ENCODE measurements at regions not wholly inside any gene's neighbourhood (a gene's known extent, or its start where the extent isn't known, plus 50 kb on each side); places are given as distances from the start of the nearest gene placed in this dataset.

DNA sequence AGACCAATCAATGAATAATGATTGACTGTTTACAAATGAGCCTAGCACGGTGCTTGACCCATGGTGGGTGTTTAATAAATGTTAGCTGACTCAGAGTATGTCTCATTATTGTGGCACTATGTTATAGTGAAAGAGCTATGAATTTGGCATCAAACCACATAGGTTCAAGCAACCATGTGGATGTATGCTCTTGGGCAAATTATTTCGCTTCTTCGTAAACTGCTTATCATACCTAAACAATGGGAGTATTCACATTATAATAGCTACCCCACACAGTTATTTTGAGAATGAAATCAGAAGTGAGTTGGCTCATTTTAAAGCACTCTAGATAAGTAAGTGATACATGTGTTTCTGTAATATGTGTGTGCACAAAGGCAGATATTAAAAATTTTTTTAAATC is 118.7 kb upstream of the HSD17B12 start:
- Histone ChIP-seq H3K9me2 (ENCODE audit: insufficient read depth, low read length) (no peaks in the 10 kb centered on the region), H3K9ac (ENCODE audit: low read length) (no peak overlapping the region), H2AFZ (ENCODE audit: low read depth, low read length) (no peak overlapping the region), H3K9me3 (ENCODE audit: low read length) (no peaks in the 10 kb centered on the region), H4K20me1 (ENCODE audit: insufficient read depth) (no peaks in the 10 kb centered on the region), H3F3A (ENCODE audit: insufficient read depth, low read length, poor library complexity, severe bottlenecking) (no peaks in the 10 kb centered on the region), H3K4me2 (ENCODE audit: low read length) (no peak overlapping the region), H3K27me3 (ENCODE audit: insufficient read depth, low read depth, low read length) (peaks cover 14% of the 10 kb centered on the region), H3K4me3 (ENCODE audit: low read length) (no peak overlapping the region), H3K79me2 (replicated peaks; ENCODE audit: insufficient read depth, low read length) (peaks cover 9% of the 10 kb centered on the region), H3K27ac (ENCODE audit: low read length) (no peak overlapping the region), H3K36me3 (ENCODE audit: insufficient read depth, low read length) (no peaks in the 10 kb centered on the region)
- TF ChIP-seq EZH2 (IDR thresholded peaks at IDR 0.05; ENCODE audit: borderline replicate concordance, insufficient read depth, low read length, poor library complexity, severe bottlenecking) (no peak), POLR2AphosphoS5 (IDR thresholded peaks at IDR 0.05) (no peak)

DNA sequence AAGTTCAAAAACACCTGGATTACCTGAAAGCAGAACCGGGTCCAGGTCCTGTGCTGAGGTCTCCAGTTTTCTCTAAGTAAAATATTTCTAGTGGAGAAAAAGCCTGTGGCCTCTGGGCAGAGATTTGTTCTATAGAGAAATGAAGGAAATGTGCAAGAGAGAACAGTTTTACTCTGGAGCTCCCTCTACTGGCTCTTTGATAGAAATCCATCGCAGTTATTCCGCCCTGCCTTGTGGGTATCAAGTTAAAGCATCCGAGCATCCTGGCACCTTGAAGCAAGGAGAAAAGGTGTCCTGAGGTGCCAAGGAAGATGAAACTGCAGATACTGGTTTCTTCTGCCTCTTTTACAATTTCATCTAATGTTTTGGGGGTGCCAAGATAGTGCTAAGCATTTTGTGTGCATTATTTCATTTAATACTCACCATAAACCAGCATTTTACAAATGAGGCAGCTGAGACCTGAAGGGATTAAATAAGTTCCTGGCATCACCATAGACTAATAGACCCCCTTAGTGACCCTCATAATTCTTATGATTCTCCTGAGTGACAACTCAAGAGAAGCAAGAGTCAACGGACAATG is 113.1 kb upstream of the HSD17B12 start:
- Histone ChIP-seq H3K4me2 (ENCODE audit: low read length) (no peak overlapping the region), H2AFZ (ENCODE audit: low read depth, low read length) (no peak overlapping the region), H3K79me2 (replicated peaks; ENCODE audit: insufficient read depth, low read length) (no peaks in the 10 kb centered on the region), H3K4me3 (ENCODE audit: low read length) (no peak overlapping the region), H3K9me2 (ENCODE audit: insufficient read depth, low read length) (no peaks in the 10 kb centered on the region), H4K20me1 (ENCODE audit: insufficient read depth) (no peaks in the 10 kb centered on the region), H3K27ac (ENCODE audit: low read length) (no peak overlapping the region), H3F3A (ENCODE audit: insufficient read depth, low read length, poor library complexity, severe bottlenecking) (no peaks in the 10 kb centered on the region), H3K9ac (ENCODE audit: low read length) (no peak overlapping the region), H3K36me3 (ENCODE audit: insufficient read depth, low read length) (no peaks in the 10 kb centered on the region), H3K27me3 (ENCODE audit: insufficient read depth, low read depth, low read length) (peaks cover 41% of the 10 kb centered on the region), H3K9me3 (ENCODE audit: low read length) (no peaks in the 10 kb centered on the region)
- TF ChIP-seq RAD21 (conservative IDR thresholded peaks at IDR 0.05) (peak; percentile 77), SMC3 (conservative IDR thresholded peaks at IDR 0.05; ENCODE audit: poor library complexity) (peak; percentile 80), EZH2 (IDR thresholded peaks at IDR 0.05; ENCODE audit: borderline replicate concordance, insufficient read depth, low read length, poor library complexity, severe bottlenecking) (no peak), POLR2AphosphoS5 (IDR thresholded peaks at IDR 0.05) (no peak), TAF1 (IDR thresholded peaks at IDR 0.05; ENCODE audit: low read depth) (no peak)
- TF ChIP-seq, protein P1, sequence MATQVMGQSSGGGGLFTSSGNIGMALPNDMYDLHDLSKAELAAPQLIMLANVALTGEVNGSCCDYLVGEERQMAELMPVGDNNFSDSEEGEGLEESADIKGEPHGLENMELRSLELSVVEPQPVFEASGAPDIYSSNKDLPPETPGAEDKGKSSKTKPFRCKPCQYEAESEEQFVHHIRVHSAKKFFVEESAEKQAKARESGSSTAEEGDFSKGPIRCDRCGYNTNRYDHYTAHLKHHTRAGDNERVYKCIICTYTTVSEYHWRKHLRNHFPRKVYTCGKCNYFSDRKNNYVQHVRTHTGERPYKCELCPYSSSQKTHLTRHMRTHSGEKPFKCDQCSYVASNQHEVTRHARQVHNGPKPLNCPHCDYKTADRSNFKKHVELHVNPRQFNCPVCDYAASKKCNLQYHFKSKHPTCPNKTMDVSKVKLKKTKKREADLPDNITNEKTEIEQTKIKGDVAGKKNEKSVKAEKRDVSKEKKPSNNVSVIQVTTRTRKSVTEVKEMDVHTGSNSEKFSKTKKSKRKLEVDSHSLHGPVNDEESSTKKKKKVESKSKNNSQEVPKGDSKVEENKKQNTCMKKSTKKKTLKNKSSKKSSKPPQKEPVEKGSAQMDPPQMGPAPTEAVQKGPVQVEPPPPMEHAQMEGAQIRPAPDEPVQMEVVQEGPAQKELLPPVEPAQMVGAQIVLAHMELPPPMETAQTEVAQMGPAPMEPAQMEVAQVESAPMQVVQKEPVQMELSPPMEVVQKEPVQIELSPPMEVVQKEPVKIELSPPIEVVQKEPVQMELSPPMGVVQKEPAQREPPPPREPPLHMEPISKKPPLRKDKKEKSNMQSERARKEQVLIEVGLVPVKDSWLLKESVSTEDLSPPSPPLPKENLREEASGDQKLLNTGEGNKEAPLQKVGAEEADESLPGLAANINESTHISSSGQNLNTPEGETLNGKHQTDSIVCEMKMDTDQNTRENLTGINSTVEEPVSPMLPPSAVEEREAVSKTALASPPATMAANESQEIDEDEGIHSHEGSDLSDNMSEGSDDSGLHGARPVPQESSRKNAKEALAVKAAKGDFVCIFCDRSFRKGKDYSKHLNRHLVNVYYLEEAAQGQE (IDR thresholded peaks at IDR 0.05; ENCODE audit: borderline replicate concordance): no peak
- TF ChIP-seq, protein P2, sequence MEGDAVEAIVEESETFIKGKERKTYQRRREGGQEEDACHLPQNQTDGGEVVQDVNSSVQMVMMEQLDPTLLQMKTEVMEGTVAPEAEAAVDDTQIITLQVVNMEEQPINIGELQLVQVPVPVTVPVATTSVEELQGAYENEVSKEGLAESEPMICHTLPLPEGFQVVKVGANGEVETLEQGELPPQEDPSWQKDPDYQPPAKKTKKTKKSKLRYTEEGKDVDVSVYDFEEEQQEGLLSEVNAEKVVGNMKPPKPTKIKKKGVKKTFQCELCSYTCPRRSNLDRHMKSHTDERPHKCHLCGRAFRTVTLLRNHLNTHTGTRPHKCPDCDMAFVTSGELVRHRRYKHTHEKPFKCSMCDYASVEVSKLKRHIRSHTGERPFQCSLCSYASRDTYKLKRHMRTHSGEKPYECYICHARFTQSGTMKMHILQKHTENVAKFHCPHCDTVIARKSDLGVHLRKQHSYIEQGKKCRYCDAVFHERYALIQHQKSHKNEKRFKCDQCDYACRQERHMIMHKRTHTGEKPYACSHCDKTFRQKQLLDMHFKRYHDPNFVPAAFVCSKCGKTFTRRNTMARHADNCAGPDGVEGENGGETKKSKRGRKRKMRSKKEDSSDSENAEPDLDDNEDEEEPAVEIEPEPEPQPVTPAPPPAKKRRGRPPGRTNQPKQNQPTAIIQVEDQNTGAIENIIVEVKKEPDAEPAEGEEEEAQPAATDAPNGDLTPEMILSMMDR (IDR thresholded peaks at IDR 0.05; ENCODE audit: poor library complexity, severe bottlenecking): peak; percentile 78

DNA sequence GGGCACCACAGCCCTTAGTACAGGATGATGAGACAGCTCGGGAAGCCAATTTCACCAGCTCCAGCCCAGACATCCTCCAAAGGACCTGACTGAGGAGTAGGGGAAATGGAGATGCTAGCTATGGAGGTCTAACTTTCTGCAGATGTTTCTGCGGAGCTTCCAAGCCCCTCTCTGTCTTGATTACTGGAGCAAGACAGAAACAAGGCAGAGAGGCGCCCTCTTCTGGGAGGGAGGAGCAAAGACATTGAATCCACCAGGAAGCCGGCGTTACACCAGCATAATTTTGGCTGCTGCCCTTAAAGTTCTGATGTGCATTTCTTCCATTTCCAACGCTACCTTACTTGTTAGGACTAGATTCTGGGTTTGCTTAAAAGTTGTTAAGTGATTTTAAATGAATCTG is 107.3 kb upstream of the HSD17B12 start:
- H2AFZ ChIP-seq (ENCODE audit: low read depth, low read length): no peak overlapping the region
- H3K27me3 ChIP-seq (ENCODE audit: insufficient read depth, low read depth, low read length): peaks cover 74% of the 10 kb centered on the region
- no peaks in the 10 kb centered on the region for H3K9me3 ChIP-seq (ENCODE audit: low read length)

More for the DNA sequence above, 107.3 kb upstream of the HSD17B12 start:
- no peaks in the 10 kb centered on the region for H3K79me2 ChIP-seq (replicated peaks; ENCODE audit: insufficient read depth, low read length)
- no peak overlapping the region for H3K9ac ChIP-seq (ENCODE audit: low read length)
- H3K4me2 ChIP-seq (ENCODE audit: low read length): no peak overlapping the region
- H3F3A ChIP-seq (ENCODE audit: insufficient read depth, low read length, poor library complexity, severe bottlenecking): no peaks in the 10 kb centered on the region
- no peaks in the 10 kb centered on the region for H3K9me2 ChIP-seq (ENCODE audit: insufficient read depth, low read length)
- no peaks in the 10 kb centered on the region for H3K36me3 ChIP-seq (ENCODE audit: insufficient read depth, low read length)
- no peak overlapping the region for H3K27ac ChIP-seq (ENCODE audit: low read length)
- H3K4me3 ChIP-seq (ENCODE audit: low read length): no peak overlapping the region
- TF ChIP-seq, protein P2 (IDR thresholded peaks at IDR 0.05; ENCODE audit: poor library complexity, severe bottlenecking): peak; percentile 72
- TF ChIP-seq EP300 (conservative IDR thresholded peaks at IDR 0.05; ENCODE audit: poor library complexity, severe bottlenecking) (no peak), EZH2 (IDR thresholded peaks at IDR 0.05; ENCODE audit: borderline replicate concordance, insufficient read depth, low read length, poor library complexity, severe bottlenecking) (no peak), RAD21 (conservative IDR thresholded peaks at IDR 0.05) (peak; percentile 62), SMC3 (conservative IDR thresholded peaks at IDR 0.05; ENCODE audit: poor library complexity) (peak; percentile 63), MXI1 (conservative IDR thresholded peaks at IDR 0.05; ENCODE audit: poor library complexity, severe bottlenecking) (no peak), TAF1 (IDR thresholded peaks at IDR 0.05; ENCODE audit: low read depth) (no peak), POLR2AphosphoS5 (IDR thresholded peaks at IDR 0.05) (no peak)
- TF ChIP-seq, protein P1 (IDR thresholded peaks at IDR 0.05; ENCODE audit: borderline replicate concordance): no peak
- no peaks in the 10 kb centered on the region for H4K20me1 ChIP-seq (ENCODE audit: insufficient read depth)
